ENCODE measurements at regions not wholly inside any gene's neighbourhood (a gene's known extent, or its start where the extent isn't known, plus 50 kb on each side); places are given as distances from the start of the nearest gene placed in this dataset.

GRCh38 chr3:3699407-3699806 is 99.8 kb upstream of the LRRN1 start (continued):
- TF ChIP-seq GABPA (IDR thresholded peaks at IDR 0.05; ENCODE audit: borderline replicate concordance, insufficient read depth, low read length) (no peak), POLR2AphosphoS5 (IDR thresholded peaks at IDR 0.05; ENCODE audit: low read depth, low read length) (no peak), JUND (IDR thresholded peaks at IDR 0.05; ENCODE audit: low read length) (no peak), CREB1 (IDR thresholded peaks at IDR 0.05) (no peak), SRF (IDR thresholded peaks at IDR 0.05; ENCODE audit: low read depth, low read length) (no peak), CBX5 (IDR thresholded peaks at IDR 0.05; ENCODE audit: low read depth, low read length) (no peak)

Data from H1 (cell line).